ENCODE measurements at regions not wholly inside any gene's neighbourhood (a gene's known extent, or its start where the extent isn't known, plus 50 kb on each side); places are given as distances from the start of the nearest gene placed in this dataset.

DNA sequence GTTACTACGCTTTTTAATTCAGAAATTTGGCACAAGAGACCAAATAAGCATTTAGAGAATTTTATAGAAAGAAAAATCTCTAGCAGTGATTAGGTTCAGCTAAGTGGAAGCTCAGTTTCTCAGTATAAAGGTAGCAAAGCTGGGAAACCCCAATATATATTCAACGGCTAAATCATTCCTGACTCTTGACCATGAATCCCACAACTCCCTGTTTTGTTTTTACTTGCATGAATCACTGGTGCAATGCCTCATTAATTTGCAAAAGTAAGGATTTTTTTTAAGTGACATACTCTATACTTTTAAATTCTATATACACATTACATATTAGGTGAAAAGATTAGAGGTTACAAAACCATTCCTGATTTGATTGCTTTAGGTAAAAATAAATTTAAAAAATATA is 74.3 kb upstream of the PLEKHG7 start:
- TF ChIP-seq, protein P1, sequence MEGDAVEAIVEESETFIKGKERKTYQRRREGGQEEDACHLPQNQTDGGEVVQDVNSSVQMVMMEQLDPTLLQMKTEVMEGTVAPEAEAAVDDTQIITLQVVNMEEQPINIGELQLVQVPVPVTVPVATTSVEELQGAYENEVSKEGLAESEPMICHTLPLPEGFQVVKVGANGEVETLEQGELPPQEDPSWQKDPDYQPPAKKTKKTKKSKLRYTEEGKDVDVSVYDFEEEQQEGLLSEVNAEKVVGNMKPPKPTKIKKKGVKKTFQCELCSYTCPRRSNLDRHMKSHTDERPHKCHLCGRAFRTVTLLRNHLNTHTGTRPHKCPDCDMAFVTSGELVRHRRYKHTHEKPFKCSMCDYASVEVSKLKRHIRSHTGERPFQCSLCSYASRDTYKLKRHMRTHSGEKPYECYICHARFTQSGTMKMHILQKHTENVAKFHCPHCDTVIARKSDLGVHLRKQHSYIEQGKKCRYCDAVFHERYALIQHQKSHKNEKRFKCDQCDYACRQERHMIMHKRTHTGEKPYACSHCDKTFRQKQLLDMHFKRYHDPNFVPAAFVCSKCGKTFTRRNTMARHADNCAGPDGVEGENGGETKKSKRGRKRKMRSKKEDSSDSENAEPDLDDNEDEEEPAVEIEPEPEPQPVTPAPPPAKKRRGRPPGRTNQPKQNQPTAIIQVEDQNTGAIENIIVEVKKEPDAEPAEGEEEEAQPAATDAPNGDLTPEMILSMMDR (conservative IDR thresholded peaks at IDR 0.05), result no peak
- TF ChIP-seq ZFX (IDR thresholded peaks at IDR 0.05), result no peak
